H1 (cell line): ENCODE measurements at regions not wholly inside any gene's neighbourhood (a gene's known extent, or its start where the extent isn't known, plus 50 kb on each side); places are given as distances from the start of the nearest gene placed in this dataset.

Experiments
- BCL11A ChIP-seq, 2 experiments: IDR thresholded peaks; one replicate each; pipeline ENCODE4 v1.6.1; 2011; ENCODE audit warnings: low read depth in 2 of 2, low read length in 2 of 2, mild to moderate bottlenecking in 2 of 2
- EGR1 ChIP-seq: IDR thresholded peaks from 2 replicates; pipeline ENCODE4 v1.6.1; 2011; ENCODE audit warnings: low read depth, low read length, borderline replicate concordance
- GTF2F1 ChIP-seq: IDR thresholded peaks from 2 replicates; pipeline ENCODE4 v1.6.1; 2012; ENCODE audit warnings: low read depth, low read length, improper control_type of control experiment, borderline replicate concordance
- HDAC6 ChIP-seq: IDR thresholded peaks from one replicate; pipeline ENCODE4 v1.7.1; 2012; ENCODE audit warnings: low read depth, mild to moderate bottlenecking, inconsistent platforms, low read length, moderate library complexity
- POLR2A ChIP-seq, 2 experiments: IDR thresholded peaks; 1 replicate in 1 of 2; 2 replicates in 1 of 2; pipeline ENCODE4 v1.6.1; 2011; ENCODE audit warnings: low read depth in 2 of 2, low read length in 2 of 2, mild to moderate bottlenecking in 2 of 2; ENCODE audit errors: control extremely low read depth in 1 of 2
- SIX5 ChIP-seq: IDR thresholded peaks from 2 replicates; pipeline ENCODE4 v1.6.1; 2011; ENCODE audit warnings: mild to moderate bottlenecking, low read depth, low read length
- TF ChIP-seq, protein P1 (sequence below): IDR thresholded peaks from 2 replicates; pipeline ENCODE4 v1.6.1; 2012; ENCODE audit warnings: inconsistent platforms
- TF ChIP-seq, protein P2 (sequence below), 3 experiments: IDR thresholded peaks; 1 replicate in 2 of 3; 2 replicates in 1 of 3; pipeline versions ENCODE4 v1.5.1 to v1.6.1; 2011; ENCODE audit warnings: low read length in 3 of 3, mild to moderate bottlenecking in 3 of 3, inconsistent platforms in 2 of 3, low read depth in 1 of 3, moderate library complexity in 1 of 3; ENCODE audit not compliant: insufficient read depth in 1 of 3; ENCODE audit errors: control extremely low read depth in 1 of 3

DNA sequence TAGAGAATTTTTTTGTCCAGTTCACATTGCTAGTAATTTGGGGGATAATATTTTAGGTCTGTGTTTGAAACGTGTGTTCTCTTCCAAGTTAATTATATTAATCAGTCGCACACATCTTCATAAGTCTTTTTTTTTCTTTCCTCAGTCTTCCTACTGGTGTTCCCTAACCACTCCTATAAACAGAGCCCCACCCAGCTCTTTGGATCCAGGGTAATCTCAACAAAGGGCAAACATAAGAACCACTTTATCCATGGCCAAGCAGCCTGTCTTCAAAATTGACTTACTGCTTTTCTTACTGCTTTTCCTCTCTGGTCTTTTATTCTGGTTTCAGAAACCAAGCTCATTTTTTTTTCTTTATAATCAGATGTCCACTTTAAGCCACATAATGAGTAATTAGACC is 266.8 kb upstream of the NECTIN3 start:
- TF ChIP-seq EGR1 (no peak), BCL11A (IDR thresholded peaks at IDR 0.05; ENCODE audit: low read depth in 2 of 2, low read length in 2 of 2) (no peak), POLR2A (IDR thresholded peaks at IDR 0.05; ENCODE audit: control extremely low read depth in 1 of 2, low read depth in 2 of 2, low read length in 2 of 2) (no peak), HDAC6 (no peak), SIX5 (no peak), GTF2F1 (no peak)
- TF ChIP-seq, protein P1, sequence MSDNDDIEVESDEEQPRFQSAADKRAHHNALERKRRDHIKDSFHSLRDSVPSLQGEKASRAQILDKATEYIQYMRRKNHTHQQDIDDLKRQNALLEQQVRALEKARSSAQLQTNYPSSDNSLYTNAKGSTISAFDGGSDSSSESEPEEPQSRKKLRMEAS, result no peak
- TF ChIP-seq, protein P2, sequence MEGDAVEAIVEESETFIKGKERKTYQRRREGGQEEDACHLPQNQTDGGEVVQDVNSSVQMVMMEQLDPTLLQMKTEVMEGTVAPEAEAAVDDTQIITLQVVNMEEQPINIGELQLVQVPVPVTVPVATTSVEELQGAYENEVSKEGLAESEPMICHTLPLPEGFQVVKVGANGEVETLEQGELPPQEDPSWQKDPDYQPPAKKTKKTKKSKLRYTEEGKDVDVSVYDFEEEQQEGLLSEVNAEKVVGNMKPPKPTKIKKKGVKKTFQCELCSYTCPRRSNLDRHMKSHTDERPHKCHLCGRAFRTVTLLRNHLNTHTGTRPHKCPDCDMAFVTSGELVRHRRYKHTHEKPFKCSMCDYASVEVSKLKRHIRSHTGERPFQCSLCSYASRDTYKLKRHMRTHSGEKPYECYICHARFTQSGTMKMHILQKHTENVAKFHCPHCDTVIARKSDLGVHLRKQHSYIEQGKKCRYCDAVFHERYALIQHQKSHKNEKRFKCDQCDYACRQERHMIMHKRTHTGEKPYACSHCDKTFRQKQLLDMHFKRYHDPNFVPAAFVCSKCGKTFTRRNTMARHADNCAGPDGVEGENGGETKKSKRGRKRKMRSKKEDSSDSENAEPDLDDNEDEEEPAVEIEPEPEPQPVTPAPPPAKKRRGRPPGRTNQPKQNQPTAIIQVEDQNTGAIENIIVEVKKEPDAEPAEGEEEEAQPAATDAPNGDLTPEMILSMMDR (IDR thresholded peaks at IDR 0.05; ENCODE audit: control extremely low read depth in 1 of 3, insufficient read depth in 1 of 3, low read depth in 1 of 3, low read length in 3 of 3), result no peak
